ENCODE measurements at regions not wholly inside any gene's neighbourhood (a gene's known extent, or its start where the extent isn't known, plus 50 kb on each side); places are given as distances from the start of the nearest gene placed in this dataset.

DNA sequence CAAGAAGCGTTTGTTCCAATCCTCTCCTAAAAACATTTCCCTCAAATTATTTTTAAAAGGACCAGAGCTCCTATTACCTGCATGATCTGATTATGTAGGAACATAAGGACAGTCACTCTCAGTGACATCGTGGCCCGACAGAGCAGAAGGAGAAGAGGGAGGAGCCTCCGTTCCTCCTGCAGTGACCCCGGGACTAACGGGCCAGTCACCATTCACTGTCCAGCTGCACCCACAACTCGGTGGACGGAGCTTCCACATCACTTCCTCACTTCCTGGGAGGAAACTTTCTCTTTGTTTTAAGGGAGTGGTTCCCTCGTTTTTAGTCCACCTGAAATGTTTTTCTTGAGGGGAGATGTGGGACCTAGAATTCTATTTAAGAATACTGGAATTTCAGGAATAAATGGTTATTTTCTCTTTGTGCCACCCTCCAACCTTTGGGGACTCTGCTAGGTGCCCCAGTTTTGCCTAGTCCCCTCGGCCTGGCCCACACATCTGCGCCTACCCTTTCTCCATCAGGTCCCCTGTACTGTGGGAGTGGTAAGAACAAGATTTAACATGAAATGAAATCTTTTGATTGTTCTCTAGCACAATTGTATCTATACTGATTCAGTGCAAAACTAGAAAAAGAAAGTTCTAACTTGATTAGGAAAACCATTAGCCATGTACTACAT lies 173.5 kb upstream of the RNF32 start:
- TF ChIP-seq, protein P1, sequence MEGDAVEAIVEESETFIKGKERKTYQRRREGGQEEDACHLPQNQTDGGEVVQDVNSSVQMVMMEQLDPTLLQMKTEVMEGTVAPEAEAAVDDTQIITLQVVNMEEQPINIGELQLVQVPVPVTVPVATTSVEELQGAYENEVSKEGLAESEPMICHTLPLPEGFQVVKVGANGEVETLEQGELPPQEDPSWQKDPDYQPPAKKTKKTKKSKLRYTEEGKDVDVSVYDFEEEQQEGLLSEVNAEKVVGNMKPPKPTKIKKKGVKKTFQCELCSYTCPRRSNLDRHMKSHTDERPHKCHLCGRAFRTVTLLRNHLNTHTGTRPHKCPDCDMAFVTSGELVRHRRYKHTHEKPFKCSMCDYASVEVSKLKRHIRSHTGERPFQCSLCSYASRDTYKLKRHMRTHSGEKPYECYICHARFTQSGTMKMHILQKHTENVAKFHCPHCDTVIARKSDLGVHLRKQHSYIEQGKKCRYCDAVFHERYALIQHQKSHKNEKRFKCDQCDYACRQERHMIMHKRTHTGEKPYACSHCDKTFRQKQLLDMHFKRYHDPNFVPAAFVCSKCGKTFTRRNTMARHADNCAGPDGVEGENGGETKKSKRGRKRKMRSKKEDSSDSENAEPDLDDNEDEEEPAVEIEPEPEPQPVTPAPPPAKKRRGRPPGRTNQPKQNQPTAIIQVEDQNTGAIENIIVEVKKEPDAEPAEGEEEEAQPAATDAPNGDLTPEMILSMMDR (conservative IDR thresholded peaks at IDR 0.05): no peak
- no peak for TF ChIP-seq ZFX (IDR thresholded peaks at IDR 0.05)

Measured in C4-2B (cell line).